NCI-H1930 (cell line): ENCODE measurements at regions not wholly inside any gene's neighbourhood (a gene's known extent, or its start where the extent isn't known, plus 50 kb on each side); places are given as distances from the start of the nearest gene placed in this dataset.
A peak's percentile ranks its signal among the peaks of the same experiment; 100 is the strongest.

Experiments
- DNase-seq, 2 experiments: peaks; one replicate each; lab custom pipeline; 2025; lab: John Stamatoyannopoulos, UW

DNA sequence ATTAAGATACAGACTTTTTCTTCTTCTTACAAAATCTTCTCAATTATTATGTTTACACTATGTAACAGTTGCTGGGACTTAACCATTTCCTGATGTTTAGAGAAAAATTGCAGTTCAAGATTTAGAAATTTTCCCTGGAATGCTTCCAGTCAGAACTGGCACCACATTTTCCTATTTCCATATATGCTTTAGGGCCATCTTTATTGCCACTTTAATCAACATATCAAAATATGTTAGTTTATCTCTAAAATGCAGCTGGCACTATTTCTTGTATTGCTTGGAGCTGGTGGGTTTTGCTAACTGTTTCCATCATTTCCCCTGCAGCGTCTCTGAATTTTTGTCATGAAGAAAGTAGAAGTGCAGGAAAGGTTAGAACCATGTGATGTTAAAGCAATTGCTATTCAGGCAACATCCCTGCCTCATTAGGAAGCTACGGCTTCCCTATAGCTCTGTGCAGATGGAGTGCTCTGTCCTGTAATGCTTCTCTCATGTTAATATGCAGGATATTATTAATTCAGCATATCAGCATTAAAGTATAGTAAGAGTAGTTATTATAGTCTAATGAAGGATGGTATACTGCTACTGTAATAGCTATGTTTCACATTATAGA is 269.1 kb downstream of the MTRR start:
- DNase-seq = no peak

- no peak for DNase-seq
Observed at GRCh38 chr5:8138884-8139283, 269.9 kb downstream of the MTRR start.

- DNase-seq = no peak
Observed at GRCh38 chr5:8150791-8151190, 281.8 kb downstream of the MTRR start.

DNA sequence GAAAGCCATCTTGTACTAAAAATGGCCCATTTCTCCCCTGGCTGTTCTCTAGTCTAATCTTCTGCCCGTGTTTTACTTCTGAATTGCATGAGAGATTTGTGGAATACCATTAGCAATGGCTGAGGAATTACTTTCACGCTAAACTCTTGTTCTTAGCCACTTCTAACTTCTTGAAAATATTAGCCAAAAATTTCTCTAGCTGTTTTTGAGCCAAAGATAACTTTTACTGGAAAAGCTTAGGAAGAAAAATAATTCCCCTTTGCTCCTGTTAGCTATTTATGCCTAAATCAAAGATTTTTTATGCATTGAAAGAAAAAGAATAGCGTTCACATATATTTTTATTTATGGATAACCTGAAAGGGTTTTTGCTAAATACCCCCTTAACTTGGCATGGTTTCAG is 287.8 kb downstream of the MTRR start:
- DNase-seq = no peak

- DNase-seq = no peak
Observed at GRCh38 chr5:8157320-8157822, 288.4 kb downstream of the MTRR start.

GRCh38 chr5:8176101-8176693 is 307.2 kb downstream of the MTRR start:
- DNase-seq = no peak

GRCh38 chr5:8184455-8185063 is 315.6 kb downstream of the MTRR start:
- DNase-seq = peak in 1 of 2 experiments; percentile 34

GRCh38 chr5:8185852-8186251 is 316.9 kb downstream of the MTRR start:
- DNase-seq = no peak

DNA sequence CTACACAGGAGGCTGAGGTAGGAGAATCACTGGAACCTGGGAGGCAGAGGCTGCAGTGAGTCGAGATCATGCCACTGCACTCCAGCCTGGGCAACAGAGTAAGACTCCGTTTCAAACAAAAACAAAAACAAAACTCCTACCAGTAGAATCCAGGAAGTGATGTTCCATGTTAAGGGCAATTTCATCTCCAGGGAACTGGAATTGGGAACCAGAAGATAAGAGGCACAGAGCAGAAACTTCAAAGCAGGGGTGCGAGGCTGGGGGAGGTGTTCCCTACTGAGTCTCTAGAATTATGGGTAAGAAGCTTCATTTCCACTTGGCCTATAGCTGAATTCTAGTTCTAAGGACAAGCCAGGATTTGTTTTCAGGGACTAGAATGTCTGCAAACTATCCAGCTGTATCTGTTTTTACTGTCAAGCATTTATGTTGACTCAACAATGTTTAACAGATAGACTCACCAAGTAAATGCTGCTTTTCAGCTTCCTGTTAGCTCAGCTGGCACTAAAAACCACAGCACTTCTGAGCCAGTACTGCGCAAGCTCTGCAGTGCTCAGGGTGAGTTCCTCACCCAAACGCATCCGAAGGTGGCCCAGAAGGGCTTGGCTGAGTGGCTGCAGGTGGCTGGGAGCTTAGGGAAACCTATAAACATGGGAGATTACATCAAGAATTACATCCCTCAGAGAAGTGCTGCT is 320.1 kb downstream of the MTRR start:
- DNase-seq = peak; percentile 14 to 73

DNA sequence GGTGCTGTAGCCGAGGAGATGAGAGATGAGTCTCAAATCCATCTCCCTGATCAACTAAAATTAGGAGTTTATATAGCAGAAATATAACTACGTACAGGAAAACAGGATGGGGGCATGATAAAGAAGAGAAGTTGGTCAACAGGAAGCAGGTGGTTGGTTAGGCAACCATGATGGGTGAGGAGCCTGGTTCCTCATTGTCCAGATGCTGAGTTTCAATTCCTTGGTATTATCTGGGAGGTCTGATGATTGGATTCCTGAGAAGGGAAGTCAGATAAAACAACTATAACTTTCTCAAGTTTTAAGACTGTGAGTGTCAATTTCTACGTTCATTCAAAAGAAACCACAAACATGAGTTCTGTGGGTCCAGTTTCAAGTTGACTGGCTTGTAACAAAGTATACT is 323.9 kb downstream of the MTRR start:
- no peak for DNase-seq

DNA sequence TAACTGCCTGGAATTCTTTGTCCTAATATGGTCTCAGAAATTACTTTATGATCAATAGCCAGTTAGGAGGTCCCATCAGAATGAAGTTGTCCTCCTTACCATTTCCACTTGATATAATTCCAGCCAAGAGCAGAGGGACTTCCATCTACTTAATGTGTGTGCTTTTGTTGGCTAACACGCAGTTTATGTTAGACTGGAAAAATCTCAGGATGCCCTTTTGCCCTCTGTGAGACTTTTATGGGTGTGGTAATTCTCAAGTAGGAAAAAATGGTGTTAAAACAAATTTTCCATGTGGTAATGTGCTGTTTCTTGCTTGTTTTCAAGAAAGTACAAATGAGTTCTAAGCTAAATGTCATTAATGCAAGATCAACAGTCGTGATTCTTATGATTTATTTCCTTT is 327.1 kb downstream of the MTRR start:
- DNase-seq = no peak

GRCh38 chr5:8208307-8208706 is 339.4 kb downstream of the MTRR start:
- no peak for DNase-seq

- no peak for DNase-seq
Observed at GRCh38 chr5:8209500-8209899, 340.6 kb downstream of the MTRR start.

DNA sequence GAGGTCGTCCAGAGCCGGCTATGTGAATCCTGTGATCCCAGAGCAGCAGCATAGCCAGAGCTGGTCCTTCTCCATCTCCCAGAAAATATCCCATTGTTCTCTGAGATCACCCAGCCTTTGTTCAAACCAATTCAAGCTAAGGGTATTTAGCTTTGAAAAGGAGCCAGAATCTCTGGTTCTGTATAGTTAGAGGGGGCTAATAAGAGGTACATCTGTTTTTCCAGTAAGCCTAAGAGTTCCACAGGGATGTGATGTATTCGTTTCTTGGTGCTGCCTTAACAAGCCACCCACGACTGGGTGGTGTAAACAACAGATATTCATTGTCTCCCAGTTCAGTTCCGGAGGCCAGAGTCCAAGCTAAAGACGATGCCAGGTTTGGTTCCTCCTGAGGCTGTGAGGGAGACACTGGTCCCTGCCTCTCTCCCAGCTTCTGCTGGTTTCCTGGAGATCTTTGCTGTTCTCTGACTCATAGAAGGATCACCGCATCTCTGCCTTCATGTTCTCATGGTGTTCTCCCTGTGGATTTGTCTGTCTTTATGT is 344.8 kb downstream of the MTRR start:
- no peak for DNase-seq

DNA sequence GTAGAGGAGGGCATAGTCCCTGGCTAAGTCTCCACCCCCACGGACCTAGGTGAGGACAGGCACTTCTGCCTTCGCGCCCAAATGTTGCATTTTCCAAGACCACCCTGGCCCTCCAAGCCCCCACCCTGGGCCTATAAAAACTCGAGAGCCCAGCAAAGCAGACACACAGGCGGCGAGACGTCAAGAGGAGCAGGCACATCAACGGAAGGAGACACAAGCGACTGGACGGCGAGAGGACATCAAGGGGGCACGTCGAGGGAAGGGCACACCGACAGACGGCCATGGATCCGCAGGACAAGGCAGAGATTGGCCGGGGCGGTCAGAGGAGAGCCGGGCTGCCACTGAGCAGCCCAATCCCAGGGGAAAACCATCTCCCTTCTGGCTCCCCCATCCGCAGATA is 348.0 kb downstream of the MTRR start:
- no peak for DNase-seq

GRCh38 chr5:8226148-8226547 is 357.2 kb downstream of the MTRR start:
- no peak for DNase-seq

DNA sequence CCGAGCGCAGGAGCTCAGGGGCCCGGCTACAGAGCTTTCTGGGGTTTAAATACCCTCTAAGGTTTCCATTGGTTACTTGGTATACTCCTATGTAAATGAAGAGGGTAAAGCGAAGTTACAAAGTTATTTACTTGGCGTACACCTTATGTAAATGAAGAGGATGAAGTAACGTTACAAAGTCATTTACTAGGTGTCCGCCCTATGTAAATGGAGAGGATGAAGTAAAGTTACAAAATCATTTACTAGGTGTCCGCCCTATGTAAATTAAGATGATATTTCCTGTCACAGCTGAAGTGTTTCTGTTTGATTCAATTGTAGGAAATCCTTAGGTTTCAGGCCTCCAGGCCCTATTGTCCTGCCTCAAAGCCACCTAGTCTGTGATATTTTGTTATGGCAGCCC is 358.2 kb downstream of the MTRR start:
- DNase-seq = no peak

DNA sequence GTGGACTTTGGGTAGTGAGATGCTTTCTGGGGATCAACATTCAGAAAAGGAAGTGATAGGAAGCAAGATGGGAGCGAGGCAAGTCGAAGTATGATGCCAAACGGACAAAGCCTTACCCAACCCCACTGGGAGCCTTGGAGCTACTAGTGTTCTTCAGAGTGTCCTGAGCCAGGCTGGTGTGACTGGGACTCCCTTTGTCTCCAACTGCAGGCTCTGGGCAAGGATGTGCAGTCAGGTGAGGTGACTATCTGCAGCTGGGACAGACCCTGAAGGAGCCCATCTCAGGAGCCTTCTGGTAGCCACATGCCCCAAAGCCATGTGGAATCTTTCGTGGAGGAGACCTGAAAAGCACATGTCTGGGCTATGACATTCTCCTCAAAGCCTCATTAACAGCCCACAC is 360.6 kb downstream of the MTRR start:
- no peak for DNase-seq

DNA sequence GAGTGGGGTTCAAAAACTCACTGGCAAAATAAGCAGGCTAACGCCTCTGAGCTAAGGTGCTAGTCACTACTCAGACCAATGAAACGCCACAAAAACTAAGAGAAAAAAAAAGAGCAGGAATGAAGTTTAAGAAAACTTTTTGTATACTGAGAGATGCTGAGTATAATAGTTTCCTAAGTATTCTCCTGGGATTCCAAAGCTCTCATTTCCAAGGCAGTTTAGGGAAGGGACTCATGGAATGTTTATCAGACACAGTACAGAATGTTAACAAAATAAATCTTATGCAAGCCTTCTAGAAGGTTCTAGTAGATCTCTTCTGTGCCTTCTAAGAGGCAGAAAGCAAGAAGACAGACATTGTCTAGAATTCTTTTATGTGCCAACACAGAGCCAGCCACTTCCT is 361.9 kb downstream of the MTRR start:
- DNase-seq = no peak

GRCh38 chr5:8233479-8233878 is 364.5 kb downstream of the MTRR start:
- no peak for DNase-seq

DNA sequence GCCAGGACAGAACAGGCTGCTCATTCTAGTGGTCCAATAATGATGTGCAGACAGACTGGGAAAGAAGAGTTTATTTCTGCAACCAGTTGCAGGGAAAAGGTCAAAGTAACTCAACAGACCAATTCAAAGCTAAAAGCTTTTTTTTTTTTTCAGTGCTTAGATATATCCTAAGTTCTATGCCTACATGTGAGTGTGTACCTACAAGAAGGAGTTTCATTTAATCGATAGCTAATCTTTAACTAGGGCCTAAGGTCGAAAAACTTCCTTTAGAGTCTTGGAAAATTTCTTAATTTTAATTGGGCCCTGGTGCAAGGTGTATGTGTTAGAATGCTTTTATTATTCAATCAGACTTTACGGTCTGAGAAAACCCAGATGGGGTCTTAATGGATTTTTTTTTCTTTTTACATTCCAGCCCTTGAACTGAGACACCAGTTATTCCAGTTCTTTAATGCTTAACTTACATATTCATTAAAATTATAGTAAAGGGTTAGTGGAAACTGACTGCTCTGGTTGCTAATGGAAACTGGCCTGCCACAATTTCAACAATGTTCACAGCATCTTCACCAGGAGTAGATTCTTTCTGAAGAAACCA is 365.3 kb downstream of the MTRR start:
- DNase-seq = no peak

GRCh38 chr5:8238080-8238479 is 369.1 kb downstream of the MTRR start:
- no peak for DNase-seq
